Stimulated activated CD4-positive, alpha-beta T cell treated with anti-CD3 and anti-CD28 coated beads, Interleukin-4, amount 100 ng/mL, for 24 hours (primary cell): ENCODE measurements at regions not wholly inside any gene's neighbourhood (a gene's known extent, or its start where the extent isn't known, plus 50 kb on each side); places are given as distances from the start of the nearest gene placed in this dataset.
"Not testable (repeated sequence)": the region's sequence is repeated elsewhere in the genome, so short reads cannot be mapped to it uniquely, and the experiment has no call there.

Experiments
- DNase-seq: peaks from one replicate; pipeline ENCODE4 v3.0.0-alpha.2; 2020

GRCh38 chr10:9010931-9011670 is 956.6 kb downstream of the GATA3 start:
- DNase-seq, result no peak

- DNase-seq, result no peak
These were observed 957.8 kb downstream of the GATA3 start for GRCh38 chr10:9012312-9012711.

GRCh38 chr10:9015005-9015404 is 960.5 kb downstream of the GATA3 start:
- no peak for DNase-seq

- DNase-seq, result no peak
These were observed 961.0 kb downstream of the GATA3 start for GRCh38 chr10:9015447-9015846.

GRCh38 chr10:9016930-9017329 is 962.4 kb downstream of the GATA3 start:
- no peak for DNase-seq

GRCh38 chr10:9018195-9019173 is 964.0 kb downstream of the GATA3 start:
- DNase-seq, result no peak

GRCh38 chr10:9023206-9023605 is 968.7 kb downstream of the GATA3 start:
- DNase-seq, result no peak

GRCh38 chr10:9024210-9024609 is 969.7 kb downstream of the GATA3 start:
- no peak for DNase-seq

- DNase-seq, result no peak
These were observed 973.7 kb downstream of the GATA3 start for GRCh38 chr10:9028231-9028630.

GRCh38 chr10:9035355-9035754 is 980.9 kb downstream of the GATA3 start:
- DNase-seq, result no peak

- DNase-seq, result no peak
These were observed 982.3 kb downstream of the GATA3 start for GRCh38 chr10:9036711-9037204.

GRCh38 chr10:9038146-9038714 is 983.7 kb downstream of the GATA3 start:
- no peak for DNase-seq

GRCh38 chr10:9043466-9043865 is 989.0 kb downstream of the GATA3 start:
- DNase-seq, result no peak

- DNase-seq, result no peak
These were observed 990.8 kb downstream of the GATA3 start for GRCh38 chr10:9045311-9045710.

- no peak for DNase-seq
These were observed 997.0 kb downstream of the GATA3 start for GRCh38 chr10:9051328-9051974.

- no peak for DNase-seq
These were observed 998.3 kb downstream of the GATA3 start for GRCh38 chr10:9052767-9053166.

GRCh38 chr10:9056521-9056920 is 1002.0 kb downstream of the GATA3 start:
- DNase-seq, result no peak

- DNase-seq, result not testable (repeated sequence)
These were observed 1002.8 kb downstream of the GATA3 start for GRCh38 chr10:9057293-9057692.

- no peak for DNase-seq
These were observed 1005.8 kb downstream of the GATA3 start for GRCh38 chr10:9060314-9060713.

GRCh38 chr10:9061871-9062270 is 1007.4 kb downstream of the GATA3 start:
- DNase-seq, result no peak

GRCh38 chr10:9066152-9066551 is 1011.7 kb downstream of the GATA3 start:
- no peak for DNase-seq

- no peak for DNase-seq
These were observed 1013.5 kb downstream of the GATA3 start for GRCh38 chr10:9068003-9068402.

GRCh38 chr10:9069136-9069535 is 1014.6 kb downstream of the GATA3 start:
- no peak for DNase-seq
